Mesendoderm (in vitro differentiated cells): ENCODE measurements at regions not wholly inside any gene's neighbourhood (a gene's known extent, or its start where the extent isn't known, plus 50 kb on each side); places are given as distances from the start of the nearest gene placed in this dataset.

Experiments
- DNase-seq: peaks from one replicate; pipeline ENCODE4 v3.0.0; 2013
- H2AK5ac ChIP-seq: 2 replicates; pipeline ENCODE4 v1.6.1; 2013; ENCODE audit warnings: low read length, inconsistent platforms
- H2BK120ac ChIP-seq: 2 replicates; pipeline ENCODE4 v1.6.1; 2013; ENCODE audit warnings: low read depth, mild to moderate bottlenecking, low read length, moderate library complexity, mixed read lengths
- H2BK15ac ChIP-seq: replicated peaks from 2 replicates; pipeline ENCODE4 v1.6.1; 2013; ENCODE audit warnings: low read depth, mild to moderate bottlenecking, moderate library complexity
- H2BK5ac ChIP-seq: 2 replicates; pipeline ENCODE4 v1.6.1; 2013; ENCODE audit warnings: low read length, inconsistent platforms
- H3K18ac ChIP-seq: 2 replicates; pipeline ENCODE4 v1.6.1; 2013; ENCODE audit warnings: mild to moderate bottlenecking, low read length, mixed read lengths
- H3K23ac ChIP-seq: one replicate; pipeline ENCODE4 v1.6.1; 2013; ENCODE audit warnings: low read length
- H3K27ac ChIP-seq: 2 replicates; pipeline ENCODE4 v1.5.1; 2013; ENCODE audit warnings: low read depth, mild to moderate bottlenecking, inconsistent platforms, low read length, moderate library complexity
- H3K27me3 ChIP-seq: 2 replicates; pipeline ENCODE4 v1.6.1; 2013; ENCODE audit warnings: low read length, control low read depth, mild to moderate bottlenecking, inconsistent platforms; ENCODE audit not compliant: insufficient read depth, poor library complexity
- H3K36me3 ChIP-seq: 2 replicates; pipeline ENCODE4 v1.6.1; 2013; ENCODE audit warnings: low read length, inconsistent platforms; ENCODE audit not compliant: control insufficient read depth, insufficient read depth
- H3K4ac ChIP-seq: one replicate; pipeline ENCODE4 v1.6.1; 2013; ENCODE audit warnings: low read depth, mild to moderate bottlenecking, low read length, moderate library complexity
- H3K4me1 ChIP-seq: 2 replicates; pipeline ENCODE4 v1.6.1; 2013; ENCODE audit warnings: low read depth, low read length, inconsistent platforms; ENCODE audit not compliant: control insufficient read depth
- H3K4me2 ChIP-seq: 2 replicates; pipeline ENCODE4 v1.6.1; 2013; ENCODE audit warnings: low read length
- H3K4me3 ChIP-seq: 2 replicates; pipeline ENCODE4 v1.5.1; 2013; ENCODE audit warnings: mild to moderate bottlenecking, low read length
- H3K56ac ChIP-seq: one replicate; pipeline ENCODE4 v1.6.1; 2013; ENCODE audit warnings: low read length
- H3K79me1 ChIP-seq: 2 replicates; pipeline ENCODE4 v1.6.1; 2013; ENCODE audit warnings: low read length, inconsistent platforms
- H3K79me2 ChIP-seq: 2 replicates; pipeline ENCODE4 v1.6.1; 2013; ENCODE audit warnings: mild to moderate bottlenecking, low read length; ENCODE audit not compliant: control insufficient read depth, insufficient read depth
- H3K9ac ChIP-seq: 2 replicates; pipeline ENCODE4 v1.6.1; 2013; ENCODE audit warnings: low read length, inconsistent platforms
- H4K5ac ChIP-seq: one replicate; pipeline ENCODE4 v1.6.1; 2013; ENCODE audit warnings: low read length
- H4K8ac ChIP-seq: one replicate; pipeline ENCODE4 v1.6.1; 2013; ENCODE audit warnings: low read depth, mild to moderate bottlenecking, control low read depth, low read length, moderate library complexity
- WGBS: extraction: QIAGEN DNeasy Blood & Tissue Kit; methylation state at CpG from one replicate; pipeline ENCODE4 v1.1.7; 2013; ENCODE audit warnings: low lambda C conversion rate, missing lambda C conversion rate; ENCODE audit not compliant: insufficient coverage; ENCODE audit errors: extremely low coverage; 5-methylcytosine and 5-hydroxymethylcytosine counted together

- WGBS: no CpG with 5 or more reads among the region's 11 CpGs
- no peaks in the 10 kb centered on the region for H3K27me3 ChIP-seq
- no peaks in the 10 kb centered on the region for H3K79me2 ChIP-seq
- no peak overlapping the region for H4K5ac ChIP-seq
- DNase-seq: no peak
- no peak overlapping the region for H3K27ac ChIP-seq
- H3K36me3 ChIP-seq: no peaks in the 10 kb centered on the region
- H2BK5ac ChIP-seq: no peak overlapping the region
- no peak overlapping the region for H2AK5ac ChIP-seq
- no peak overlapping the region for H2BK15ac ChIP-seq
- H3K4me2 ChIP-seq: no peak overlapping the region
- H3K23ac ChIP-seq: no peak overlapping the region
- no peak overlapping the region for H3K18ac ChIP-seq
- H3K4me3 ChIP-seq: no peak overlapping the region
- no peak overlapping the region for H4K8ac ChIP-seq
- no peaks in the 10 kb centered on the region for H3K79me1 ChIP-seq
- no peak overlapping the region for H3K56ac ChIP-seq
- H2BK120ac ChIP-seq: no peak overlapping the region
- H3K4me1 ChIP-seq: no peaks in the 10 kb centered on the region
- H3K4ac ChIP-seq: no peak overlapping the region
- H3K9ac ChIP-seq: no peak overlapping the region
These were observed 50.3 kb upstream of the GADD45G start for GRCh38 chr9:89554307-89555035.

GRCh38 chr9:89553451-89554010 lies 51.3 kb upstream of the GADD45G start:
- Histone ChIP-seq H2BK15ac (no peak overlapping the region), H2AK5ac (no peak overlapping the region), H3K9ac (no peak overlapping the region), H3K79me1 (no peaks in the 10 kb centered on the region), H3K4me1 (no peaks in the 10 kb centered on the region), H2BK120ac (no peak overlapping the region), H3K4me2 (no peak overlapping the region), H3K23ac (no peak overlapping the region), H3K56ac (no peak overlapping the region), H3K4ac (no peak overlapping the region), H3K27me3 (no peaks in the 10 kb centered on the region), H4K8ac (no peak overlapping the region), H3K18ac (no peak overlapping the region), H3K4me3 (no peak overlapping the region), H3K36me3 (no peaks in the 10 kb centered on the region), H3K79me2 (no peaks in the 10 kb centered on the region), H3K27ac (no peak overlapping the region), H4K5ac (no peak overlapping the region), H2BK5ac (no peak overlapping the region)
- DNase-seq: no peak
- WGBS: no CpG with 5 or more reads among the region's 6 CpGs

GRCh38 chr9:89550346-89550927 lies 52.5 kb upstream of the SEMA4D start:
- Histone ChIP-seq H3K27me3 (no peaks in the 10 kb centered on the region), H2BK15ac (no peak overlapping the region), H3K36me3 (no peaks in the 10 kb centered on the region), H4K8ac (no peak overlapping the region), H3K79me1 (no peaks in the 10 kb centered on the region), H3K4me2 (no peak overlapping the region), H3K18ac (no peak overlapping the region), H3K4me3 (no peak overlapping the region), H2AK5ac (no peak overlapping the region), H3K9ac (no peak overlapping the region), H3K4ac (no peak overlapping the region), H3K56ac (no peak overlapping the region), H2BK5ac (no peak overlapping the region), H3K23ac (no peak overlapping the region), H3K4me1 (no peaks in the 10 kb centered on the region), H4K5ac (no peak overlapping the region), H3K79me2 (no peaks in the 10 kb centered on the region), H3K27ac (no peak overlapping the region), H2BK120ac (no peak overlapping the region)
- DNase-seq: peak; percentile 32
- no CpG with 5 or more reads among the region's 9 CpGs for WGBS

GRCh38 chr9:89549031-89549644 lies 51.2 kb upstream of the SEMA4D start:
- no peaks in the 10 kb centered on the region for H3K4me1 ChIP-seq
- no peak overlapping the region for H3K4me3 ChIP-seq
- DNase-seq: peak; percentile 66
- no peak overlapping the region for H3K18ac ChIP-seq
- H3K27me3 ChIP-seq: no peaks in the 10 kb centered on the region
- H2BK120ac ChIP-seq: no peak overlapping the region
- no peak overlapping the region for H3K27ac ChIP-seq
- no peak overlapping the region for H3K4me2 ChIP-seq
- no peak overlapping the region for H4K8ac ChIP-seq
- no peak overlapping the region for H3K9ac ChIP-seq
- no peak overlapping the region for H4K5ac ChIP-seq
- no peak overlapping the region for H2AK5ac ChIP-seq
- H3K79me1 ChIP-seq: no peaks in the 10 kb centered on the region
- H2BK15ac ChIP-seq: no peak overlapping the region
- no peaks in the 10 kb centered on the region for H3K79me2 ChIP-seq
- H2BK5ac ChIP-seq: no peak overlapping the region
- no peak overlapping the region for H3K56ac ChIP-seq
- no peak overlapping the region for H3K23ac ChIP-seq
- no peak overlapping the region for H3K4ac ChIP-seq
- no peaks in the 10 kb centered on the region for H3K36me3 ChIP-seq
- no CpG with 5 or more reads among the region's 5 CpGs for whole genome bisulfite sequencing

GRCh38 chr9:89548071-89548638 lies 50.2 kb upstream of the SEMA4D start:
- no peak overlapping the region for H2AK5ac ChIP-seq
- H3K4ac ChIP-seq: no peak overlapping the region
- WGBS: no CpG with 5 or more reads among the region's 9 CpGs
- no peaks in the 10 kb centered on the region for H3K4me1 ChIP-seq
- H4K8ac ChIP-seq: no peak overlapping the region
- no peak overlapping the region for H3K4me2 ChIP-seq
- H3K56ac ChIP-seq: no peak overlapping the region
- no peak overlapping the region for H3K4me3 ChIP-seq
- no peak overlapping the region for H3K9ac ChIP-seq
- no peak overlapping the region for H2BK5ac ChIP-seq
- no peak overlapping the region for H3K18ac ChIP-seq
- H2BK120ac ChIP-seq: no peak overlapping the region
- no peak for DNase-seq
- no peaks in the 10 kb centered on the region for H3K27me3 ChIP-seq
- no peaks in the 10 kb centered on the region for H3K79me1 ChIP-seq
- H4K5ac ChIP-seq: no peak overlapping the region
- no peak overlapping the region for H3K27ac ChIP-seq
- no peak overlapping the region for H2BK15ac ChIP-seq
- H3K79me2 ChIP-seq: no peaks in the 10 kb centered on the region
- no peaks in the 10 kb centered on the region for H3K36me3 ChIP-seq
- H3K23ac ChIP-seq: no peak overlapping the region
